Sigmoid colon (tissue), 6 donors: ENCODE measurements at regions not wholly inside any gene's neighbourhood (a gene's known extent, or its start where the extent isn't known, plus 50 kb on each side); places are given as distances from the start of the nearest gene placed in this dataset.

ENCODE experiments used
- DNase-seq: peaks from one replicate; pipeline ENCODE4 v3.0.0-alpha.2; 2019
- H3K27ac ChIP-seq, 4 donors: fragments of 200-600 bp; sonication (generic); one replicate each; pipeline ENCODE4 v1.5.1; 2016 to 2019; ENCODE audit warnings: mild to moderate bottlenecking in 1 of 4
- H3K27me3 ChIP-seq, 3 donors: fragments of 200-600 bp; sonication (generic); one replicate each; pipeline ENCODE4 v1.5.1; 2019; ENCODE audit warnings: mild to moderate bottlenecking in 1 of 3
- H3K36me3 ChIP-seq, 4 donors: fragments of 200-600 bp; sonication (generic); one replicate each; pipeline ENCODE4 v1.5.1; 2016 to 2019
- H3K4me1 ChIP-seq, 4 donors: fragments of 200-600 bp; sonication (generic); one replicate each; pipeline ENCODE4 v1.5.1; 2017 to 2019
- H3K4me3 ChIP-seq, 4 donors: fragments of 200-600 bp; sonication (generic); one replicate each; pipeline ENCODE4 v1.5.1; 2017 to 2019; ENCODE audit warnings: mild to moderate bottlenecking in 2 of 4, moderate library complexity in 1 of 4
- H3K9me3 ChIP-seq, 4 donors: fragments of 200-600 bp in 3 of 4; sonication (generic) in 3 of 4; one replicate each; pipeline versions ENCODE4 v1.5.1 to v1.6.1; 2013 to 2019
- CTCF ChIP-seq, 4 experiments: fragments of 450-650 bp in 3 of 4; fragments of 200-600 bp in 1 of 4; IDR thresholded peaks; one replicate each; pipeline ENCODE4 v1.5.1; 2016 to 2019; ENCODE audit warnings: antibody characterized with exemption in 4 of 4, mild to moderate bottlenecking in 3 of 4, moderate library complexity in 2 of 4
- EP300 ChIP-seq, 4 donors: sonication (generic); formaldehyde crosslinking; IDR thresholded peaks; one replicate each; pipeline ENCODE4 v1.6.1; 2017; ENCODE audit warnings: antibody characterized with exemption in 4 of 4
- POLR2A ChIP-seq, 2 donors: fragments of 450-650 bp; IDR thresholded peaks; one replicate each; pipeline ENCODE4 v1.6.1; 2016; ENCODE audit warnings: antibody characterized with exemption in 2 of 2, mild to moderate bottlenecking in 2 of 2, moderate library complexity in 2 of 2
- POLR2AphosphoS5 ChIP-seq, 4 donors: sonication (generic); formaldehyde crosslinking; IDR thresholded peaks; one replicate each; pipeline ENCODE4 v1.6.1; 2017; ENCODE audit warnings: antibody characterized with exemption in 4 of 4
- WGBS, 2 donors: extraction: QIAGEN DNeasy Blood & Tissue Kit; methylation state at CpG; one replicate each; pipeline ENCODE4 v1.1.7; 2013; 5-methylcytosine and 5-hydroxymethylcytosine counted together
- intact Hi-C: fragments of 100-400 bp; cut with DNase I; formaldehyde crosslinking; loops from one replicate; pipeline ENCODE4 v1.15.1; 2023
- donor health status: healthy with polysubstance abuse.
- donor health status: healthy.

- DNase-seq, result no peak
- H3K27ac ChIP-seq, result no peak overlapping the region
- H3K27me3 ChIP-seq, result no peaks in the 10 kb centered on the region
- H3K9me3 ChIP-seq, result peaks cover 0 to 3% (median 0%) of the 10 kb centered on the region in 4 donors
- no peaks in the 10 kb centered on the region for H3K36me3 ChIP-seq
- no peaks in the 10 kb centered on the region for H3K4me1 ChIP-seq
- WGBS, 2 donors, result 69 to 87% methylated on average over 2 of the region's 2 CpGs
- intact Hi-C loops, result no loop called here
- TF ChIP-seq EP300 (IDR thresholded peaks at IDR 0.05) (no peak), CTCF (IDR thresholded peaks at IDR 0.05) (no peak), POLR2A (IDR thresholded peaks at IDR 0.05) (no peak), POLR2AphosphoS5 (IDR thresholded peaks at IDR 0.05) (no peak)
- H3K4me3 ChIP-seq, result no peak overlapping the region
Observed at GRCh38 chr13:97696921-97697320, 256.6 kb upstream of the IPO5 start.

- WGBS, 2 donors, result 68 to 76% methylated on average over 6 of the region's 6 CpGs
- H3K9me3 ChIP-seq, result no peaks in the 10 kb centered on the region
- no peak for TF ChIP-seq CTCF (IDR thresholded peaks at IDR 0.05)
- TF ChIP-seq EP300 (IDR thresholded peaks at IDR 0.05), result no peak
- no peak for TF ChIP-seq POLR2AphosphoS5 (IDR thresholded peaks at IDR 0.05)
- TF ChIP-seq POLR2A (IDR thresholded peaks at IDR 0.05), result no peak
- no peaks in the 10 kb centered on the region for H3K4me1 ChIP-seq
- no peaks in the 10 kb centered on the region for H3K27me3 ChIP-seq
- intact Hi-C loops, result no loop called here
- DNase-seq, result no peak
- H3K36me3 ChIP-seq, result no peaks in the 10 kb centered on the region
- H3K27ac ChIP-seq, result no peak overlapping the region
- no peak overlapping the region for H3K4me3 ChIP-seq
Observed at GRCh38 chr13:97700306-97700848, 253.1 kb upstream of the IPO5 start.

GRCh38 chr13:97702614-97703013, 250.9 kb upstream of the IPO5 start:
- no peak for TF ChIP-seq POLR2AphosphoS5 (IDR thresholded peaks at IDR 0.05)
- no peak for DNase-seq
- Histone ChIP-seq H3K27me3 (no peaks in the 10 kb centered on the region), H3K4me1 (no peaks in the 10 kb centered on the region), H3K9me3 (no peaks in the 10 kb centered on the region), H3K36me3 (no peaks in the 10 kb centered on the region), H3K27ac (no peak overlapping the region), H3K4me3 (no peak overlapping the region)
- intact Hi-C loops, result no loop called here

DNA sequence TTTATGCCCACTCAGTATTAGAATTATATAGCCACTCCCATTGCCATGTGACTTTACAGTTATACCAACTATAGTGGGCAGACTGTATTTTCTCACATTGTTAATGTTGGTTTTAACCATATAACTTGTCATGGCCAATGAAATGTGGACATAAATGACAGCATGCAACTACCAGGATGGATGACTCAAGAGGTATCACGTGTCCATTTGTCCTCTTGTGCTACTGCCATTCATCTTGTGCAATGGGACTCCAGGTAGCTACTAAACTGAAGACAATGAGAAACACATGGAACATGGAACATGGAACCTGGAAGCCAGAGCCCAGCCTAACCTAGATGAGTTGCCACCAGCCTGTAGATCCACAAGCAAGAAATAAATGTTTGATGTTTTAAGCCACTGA, 242.7 kb upstream of the IPO5 start:
- intact Hi-C loops, result no loop called here
- TF ChIP-seq POLR2AphosphoS5 (IDR thresholded peaks at IDR 0.05) (no peak), POLR2A (IDR thresholded peaks at IDR 0.05) (no peak), CTCF (IDR thresholded peaks at IDR 0.05) (no peak), EP300 (IDR thresholded peaks at IDR 0.05) (no peak)
- Histone ChIP-seq H3K4me3 (no peak overlapping the region), H3K27ac (no peak overlapping the region), H3K36me3 (no peaks in the 10 kb centered on the region), H3K27me3 (no peaks in the 10 kb centered on the region), H3K9me3 (peaks cover 0 to 7% (median 3%) of the 10 kb centered on the region in 4 donors), H3K4me1 (no peaks in the 10 kb centered on the region)
- WGBS, 2 donors, result 49 to 54% methylated on average over 1 of the region's 1 CpG
- no peak for DNase-seq

DNA sequence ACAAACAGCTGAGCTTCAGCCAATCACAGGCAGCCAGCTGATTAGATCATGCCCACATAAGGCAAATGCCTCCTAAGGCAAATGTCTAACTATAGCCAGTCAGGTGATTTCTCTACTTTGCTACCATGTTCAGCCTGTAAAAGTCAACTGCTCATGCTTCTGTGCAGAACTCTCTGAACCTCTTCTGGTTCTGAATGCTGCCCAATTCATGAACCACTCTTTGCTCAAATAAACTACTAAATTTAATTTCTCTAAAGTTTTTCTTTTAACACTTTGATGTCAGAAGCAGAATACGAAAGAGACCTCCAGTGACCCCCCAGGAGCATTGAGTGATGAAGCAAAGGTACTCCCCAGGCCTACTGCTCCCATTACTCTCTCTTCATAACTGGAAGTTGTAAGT, 240.7 kb upstream of the IPO5 start:
- Histone ChIP-seq H3K27ac (no peak overlapping the region), H3K27me3 (no peaks in the 10 kb centered on the region), H3K9me3 (peaks cover 0 to 7% (median 3%) of the 10 kb centered on the region in 4 donors), H3K4me1 (no peaks in the 10 kb centered on the region), H3K4me3 (no peak overlapping the region), H3K36me3 (no peaks in the 10 kb centered on the region)
- TF ChIP-seq POLR2A (IDR thresholded peaks at IDR 0.05), result no peak
- TF ChIP-seq EP300 (IDR thresholded peaks at IDR 0.05), result no peak
- TF ChIP-seq POLR2AphosphoS5 (IDR thresholded peaks at IDR 0.05), result no peak
- no peak for TF ChIP-seq CTCF (IDR thresholded peaks at IDR 0.05)
- 80 to 90% methylated on average over 1 of the region's 1 CpG for WGBS, 2 donors
- no peak for DNase-seq
- intact Hi-C loops, result no loop called here
